Ovary (tissue), 7 donors: ENCODE measurements at regions not wholly inside any gene's neighbourhood (a gene's known extent, or its start where the extent isn't known, plus 50 kb on each side); places are given as distances from the start of the nearest gene placed in this dataset.

ENCODE experiments used
- DNase-seq, 5 donors: peaks; one replicate each; pipeline ENCODE4 v3.0.0-alpha.2; 2019 to 2020
- H3K27ac ChIP-seq, 2 donors: fragments of 200-600 bp; one replicate each; pipeline versions ENCODE4 v1.5.1 to v1.8.0; 2019 to 2022
- H3K27me3 ChIP-seq: fragments of 200-600 bp; one replicate; pipeline ENCODE4 v1.8.0; 2022
- H3K36me3 ChIP-seq: fragments of 200-600 bp; sonication (generic); one replicate; pipeline ENCODE4 v1.5.1; 2019
- H3K4me1 ChIP-seq: one replicate; pipeline ENCODE4 v1.8.1; 2013; ENCODE audit warnings: mild to moderate bottlenecking, moderate library complexity; ENCODE audit not compliant: insufficient read depth
- H3K4me3 ChIP-seq: fragments of 200-600 bp; sonication (generic); one replicate; pipeline ENCODE4 v1.5.1; 2017
- H3K9me3 ChIP-seq, 2 donors: fragments of 200-600 bp in 1 of 2; sonication (generic) in 1 of 2; one replicate each; pipeline versions ENCODE4 v1.5.1 to v1.8.1; 2013 to 2019; ENCODE audit warnings: mild to moderate bottlenecking in 1 of 2, moderate library complexity in 1 of 2
- CTCF ChIP-seq, 3 donors: fragments of 450-650 bp in 2 of 3; fragments of 200-600 bp in 1 of 3; IDR thresholded peaks; one replicate each; pipeline versions ENCODE4 v1.5.1 to v1.8.0; 2016 to 2022; ENCODE audit warnings: antibody characterized with exemption in 3 of 3, mild to moderate bottlenecking in 1 of 3
- EP300 ChIP-seq: sonication (generic); formaldehyde crosslinking; IDR thresholded peaks from one replicate; pipeline ENCODE4 v1.6.1; 2017; ENCODE audit warnings: antibody characterized with exemption
- POLR2A ChIP-seq: fragments of 450-650 bp; IDR thresholded peaks from one replicate; pipeline ENCODE4 v1.6.1; 2017; ENCODE audit warnings: antibody characterized with exemption, mild to moderate bottlenecking, moderate library complexity
- WGBS, 3 donors: extraction: QIAGEN DNeasy Blood & Tissue Kit in 1 of 3; methylation state at CpG; one replicate each; pipeline versions ENCODE4 v1.1.5 to v1.1.7; 2013 to 2017; 5-methylcytosine and 5-hydroxymethylcytosine counted together
- intact Hi-C, 4 donors: fragments of 100-400 bp; cut with DNase I; formaldehyde crosslinking; loops; one replicate each; pipeline versions ENCODE4 v1.11.0 to v1.15.1; 2022 to 2023
- donor health status: DM: no; HTN: no; CAD: no; lungs with moderate emphysema.
- donor health status: DM: no; HTN: no; CAD: no.
- donor health status: Bipolar disorder and iron deficiency.
- donor health status: DM: no; HTN: no; CAD: no.
- donor health status: DM: yes; HTN: yes; CAD: no.

- no peaks in the 10 kb centered on the region for H3K27me3 ChIP-seq
- no peaks in the 10 kb centered on the region for H3K4me1 ChIP-seq
- no peaks in the 10 kb centered on the region for H3K36me3 ChIP-seq
- 82 to 84% (median 84%) methylated on average over 3 of the region's 3 CpGs for WGBS, 3 donors
- H3K27ac ChIP-seq, result no peak overlapping the region
- no peaks in the 10 kb centered on the region for H3K9me3 ChIP-seq
- H3K4me3 ChIP-seq, result no peak overlapping the region
- no peak for DNase-seq
- no peak for TF ChIP-seq EP300
- no peak for TF ChIP-seq CTCF (IDR thresholded peaks at IDR 0.05)
- no peak for TF ChIP-seq POLR2A
- intact Hi-C loops, result no loop called here
Observed at GRCh38 chr4:22873899-22874298, 181.2 kb downstream of the GBA3 start.

GRCh38 chr4:22870847-22871449 is 178.2 kb downstream of the GBA3 start:
- 61 to 70% (median 66%) methylated on average over 6 to 7 of the region's 7 CpGs for WGBS, 3 donors
- intact Hi-C loops, result no loop called here
- Histone ChIP-seq H3K36me3 (no peaks in the 10 kb centered on the region), H3K4me1 (no peaks in the 10 kb centered on the region), H3K27ac (no peak overlapping the region), H3K4me3 (no peak overlapping the region), H3K9me3 (no peaks in the 10 kb centered on the region), H3K27me3 (no peaks in the 10 kb centered on the region)
- TF ChIP-seq CTCF (IDR thresholded peaks at IDR 0.05), result no peak
- no peak for TF ChIP-seq EP300
- no peak for TF ChIP-seq POLR2A
- no peak for DNase-seq

- Histone ChIP-seq H3K9me3 (no peaks in the 10 kb centered on the region), H3K4me1 (no peaks in the 10 kb centered on the region), H3K4me3 (no peak overlapping the region), H3K27me3 (no peaks in the 10 kb centered on the region), H3K27ac (no peak overlapping the region), H3K36me3 (no peaks in the 10 kb centered on the region)
- no peak for TF ChIP-seq CTCF (IDR thresholded peaks at IDR 0.05)
- TF ChIP-seq POLR2A, result no peak
- no peak for TF ChIP-seq EP300
- intact Hi-C loops, result no loop called here
- DNase-seq, result no peak
- WGBS, 3 donors, result 28 to 31% (median 29%) methylated on average over 3 of the region's 3 CpGs
Observed at GRCh38 chr4:22869235-22869634, 176.5 kb downstream of the GBA3 start.
